NCI-H748 (cell line): ENCODE measurements at regions not wholly inside any gene's neighbourhood (a gene's known extent, or its start where the extent isn't known, plus 50 kb on each side); places are given as distances from the start of the nearest gene placed in this dataset.

Source experiments
- DNase-seq: peaks from one replicate; lab custom pipeline; 2025; ENCODE audit not compliant: unreplicated experiment; lab: John Stamatoyannopoulos, UW

DNA sequence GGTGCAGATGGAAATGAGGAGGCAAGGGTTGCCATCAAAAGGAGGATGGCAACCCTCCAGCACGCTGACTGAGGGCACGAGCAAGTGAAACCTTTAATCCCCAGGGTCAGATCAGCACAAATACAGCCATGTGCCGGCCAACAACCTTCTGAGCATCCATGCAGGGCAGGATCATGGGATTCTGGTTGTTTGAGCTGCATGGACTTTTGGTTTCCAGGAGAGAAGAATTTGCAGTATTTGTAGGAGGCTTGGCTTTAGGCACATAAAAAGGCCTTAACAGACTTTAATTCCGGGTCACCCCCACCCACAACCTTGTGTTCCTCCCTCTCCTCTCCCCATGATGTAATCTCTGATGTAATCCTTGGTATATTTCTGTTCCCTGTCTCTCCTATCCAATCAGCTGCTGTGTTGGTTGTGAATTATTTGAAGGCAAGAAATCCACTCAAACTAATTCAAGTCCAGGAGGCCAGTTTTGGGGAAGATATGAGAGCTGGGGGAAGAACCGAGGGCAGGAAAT is 254.3 kb downstream of the SHQ1 start:
- no peak for DNase-seq

DNA sequence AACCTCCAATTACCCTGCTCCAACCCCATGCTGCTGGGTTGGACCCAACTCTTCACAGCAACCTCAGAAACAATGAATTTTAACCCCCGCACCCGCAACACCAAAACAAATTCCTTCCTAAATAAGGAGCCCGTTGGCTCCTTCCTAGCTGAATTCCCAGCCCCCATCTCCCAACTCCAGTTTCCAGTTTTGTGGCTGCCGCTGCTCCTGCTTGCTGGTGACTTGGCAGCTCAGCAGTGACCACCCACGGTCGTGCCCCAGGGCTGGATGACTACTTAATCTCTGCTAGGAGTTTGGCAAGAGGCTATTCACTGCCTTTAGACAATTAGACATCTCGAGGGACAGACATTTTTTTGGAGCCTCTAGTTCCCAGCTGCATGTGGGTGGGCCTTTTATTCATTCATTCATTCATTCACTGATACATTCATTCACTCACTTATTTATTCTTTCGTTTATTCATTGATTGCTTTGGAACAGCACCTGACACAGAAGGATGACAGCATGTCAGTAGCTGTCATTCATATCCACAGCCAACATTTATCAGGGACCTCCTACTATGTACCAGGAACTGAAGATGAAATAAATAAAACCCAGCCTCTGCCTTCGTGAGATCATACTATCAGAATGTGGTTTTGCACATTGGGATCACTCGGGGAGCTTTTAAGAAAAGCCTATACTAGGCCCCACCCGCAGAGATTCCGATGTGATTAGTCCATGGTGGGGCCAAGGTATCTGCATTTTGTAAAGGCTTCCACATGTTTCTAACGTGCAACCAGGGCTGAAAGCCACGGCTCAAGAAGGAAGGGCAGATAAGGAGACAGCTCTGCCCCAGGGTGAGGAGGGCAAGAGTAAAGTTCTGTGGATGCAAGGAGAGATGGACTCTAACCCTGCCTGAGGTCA is 256.5 kb downstream of the SHQ1 start:
- no peak for DNase-seq

DNA sequence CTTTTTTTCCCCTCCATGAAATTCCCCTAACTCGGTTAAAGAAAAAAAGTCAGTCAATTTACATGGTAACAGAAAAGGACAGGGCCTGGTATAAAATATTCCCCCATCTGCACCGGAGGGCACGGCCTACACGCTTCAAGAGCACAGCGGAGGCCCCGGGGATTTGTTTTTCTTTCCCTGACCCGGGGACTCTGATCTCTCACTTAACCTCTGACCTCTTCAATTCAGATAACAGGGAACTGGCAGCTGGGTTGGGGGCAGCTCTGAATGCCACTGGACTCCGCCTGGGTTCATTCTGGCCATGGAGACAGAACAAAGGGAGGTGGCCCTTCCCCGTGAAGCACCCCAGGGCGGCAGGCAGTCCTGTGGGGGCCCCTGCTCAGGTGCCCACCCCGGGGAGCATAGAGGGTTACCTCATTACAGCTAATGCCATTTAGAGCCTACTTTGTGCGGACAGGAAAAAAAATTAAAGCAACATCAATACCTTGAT is 257.5 kb downstream of the SHQ1 start:
- no peak for DNase-seq

DNA sequence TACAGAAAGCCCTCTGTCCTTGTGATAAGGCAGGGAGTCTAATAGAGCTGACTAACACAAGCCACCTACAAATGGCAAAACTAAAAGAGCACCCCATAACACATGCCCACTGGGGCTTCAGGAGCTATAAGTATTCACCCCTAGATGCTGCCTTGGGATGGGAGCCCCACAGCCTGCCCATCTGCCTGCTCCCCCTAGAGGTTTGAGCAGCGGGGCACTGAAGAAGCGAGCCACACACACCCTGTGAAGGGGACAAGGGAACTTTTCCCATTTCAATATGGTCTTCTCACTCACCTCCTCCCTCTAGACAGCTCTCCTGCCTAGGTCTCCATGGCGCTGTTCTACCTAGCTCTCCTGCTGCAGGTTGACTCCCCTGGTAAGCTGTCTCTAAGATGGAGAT is 261.0 kb downstream of the SHQ1 start:
- DNase-seq: no peak

DNA sequence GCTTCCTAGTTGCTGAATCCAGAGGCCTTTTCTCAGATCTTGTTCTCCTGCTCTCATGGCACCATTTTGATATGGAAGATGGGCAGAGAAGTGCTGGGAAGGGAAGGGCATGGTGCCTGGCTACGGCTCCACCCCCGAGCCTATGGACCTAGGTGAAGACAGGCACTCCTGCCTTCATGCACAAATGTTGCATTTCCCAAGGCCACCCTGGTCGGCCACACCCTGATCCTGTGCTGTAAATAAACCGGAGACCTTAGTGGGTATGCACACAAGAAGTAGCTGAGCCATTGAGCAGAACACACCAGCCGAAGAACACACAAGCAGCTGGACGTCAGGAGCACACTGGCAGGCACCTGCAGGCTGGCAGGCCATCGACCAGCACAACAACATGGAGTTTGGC is 261.6 kb downstream of the SHQ1 start:
- DNase-seq: no peak

DNA sequence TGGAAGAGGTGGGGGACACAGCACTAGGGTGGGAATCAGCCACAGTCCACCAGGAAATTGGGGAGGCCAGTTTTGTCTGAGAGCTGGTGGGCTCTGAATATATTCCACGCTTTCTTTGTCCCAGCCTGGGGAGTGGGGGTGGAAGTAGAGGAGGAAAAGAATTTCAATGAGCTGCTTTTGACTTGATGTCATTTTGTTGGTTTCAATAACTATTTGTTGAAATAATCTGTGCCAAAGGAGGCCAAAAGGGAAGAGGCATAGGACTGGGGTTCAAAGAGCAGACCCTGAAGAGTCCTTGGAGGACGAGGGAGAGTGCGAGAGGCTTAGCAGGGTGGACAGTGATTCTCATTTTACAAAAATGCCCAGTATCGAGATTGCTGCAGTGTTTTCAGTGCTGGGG is 262.3 kb downstream of the SHQ1 start:
- DNase-seq: no peak

DNA sequence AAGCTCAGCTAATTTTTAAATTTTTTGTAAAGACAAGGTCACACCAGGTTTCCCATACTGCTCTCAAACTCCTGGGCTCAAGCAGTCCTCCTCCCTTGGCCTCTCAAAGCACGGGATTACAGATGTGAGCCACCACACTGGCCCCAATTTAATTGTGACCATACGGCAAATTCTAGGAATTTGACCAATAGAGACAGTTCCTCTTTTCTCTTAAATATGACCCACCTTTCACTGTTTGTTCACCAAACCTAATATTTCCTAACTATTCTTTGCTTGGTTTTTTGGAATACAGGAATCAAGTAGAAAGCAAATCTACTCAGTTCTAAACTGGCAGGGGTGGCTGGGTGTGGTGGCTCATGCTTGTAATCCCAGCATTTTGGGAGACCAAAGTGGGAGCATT is 264.0 kb downstream of the SHQ1 start:
- no peak for DNase-seq

DNA sequence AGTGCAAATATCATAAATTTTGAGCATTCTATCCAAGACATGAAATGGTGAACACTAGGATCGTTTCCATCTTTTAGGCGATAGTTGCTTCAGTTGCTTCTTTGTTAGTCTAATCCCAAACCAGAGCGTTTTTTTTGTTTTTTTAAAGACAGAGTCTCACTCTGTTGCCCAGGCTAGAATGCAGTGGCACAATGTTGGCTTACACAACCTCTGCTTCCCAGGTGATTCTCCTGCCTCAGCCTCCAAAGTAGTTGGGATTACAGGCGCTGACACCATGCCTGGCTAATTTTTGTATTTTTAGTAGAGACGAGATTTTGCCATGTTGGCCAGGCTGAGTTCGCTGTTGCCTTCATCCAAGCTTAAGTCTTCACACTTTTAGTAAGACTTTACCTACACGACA is 265.3 kb downstream of the SHQ1 start:
- DNase-seq: no peak

DNA sequence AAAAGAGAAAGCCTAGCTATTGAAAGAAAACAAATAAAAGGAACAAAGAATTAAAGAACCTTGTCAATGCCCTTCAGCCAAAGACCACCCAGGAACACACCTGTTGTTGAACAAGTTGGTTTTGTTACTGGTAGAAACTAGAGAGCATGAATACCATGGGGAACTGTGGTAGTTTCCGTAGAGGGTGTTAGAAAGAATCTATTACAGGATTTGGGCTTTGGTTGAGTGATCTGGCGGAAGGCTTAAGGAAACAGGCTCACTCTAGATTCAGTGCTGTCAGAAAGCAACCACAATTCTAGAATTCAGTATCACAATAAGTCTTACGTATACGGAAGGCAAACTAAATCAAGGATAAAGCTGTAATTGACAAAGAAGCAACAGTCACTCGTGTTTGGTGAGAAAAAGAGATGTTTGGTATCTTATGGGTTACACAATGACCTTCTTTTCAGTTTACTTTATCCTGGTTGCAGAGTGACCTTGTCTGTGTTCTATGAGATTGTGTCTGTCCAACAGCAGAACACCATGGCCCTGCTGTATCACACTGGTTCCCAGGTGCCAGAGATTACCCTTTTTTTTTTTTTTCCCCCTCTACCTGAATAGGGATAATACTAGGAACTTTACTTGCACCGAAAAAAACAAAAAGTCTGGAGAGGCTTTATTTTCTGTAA is 265.9 kb downstream of the SHQ1 start:
- peak; percentile 12 for DNase-seq

DNA sequence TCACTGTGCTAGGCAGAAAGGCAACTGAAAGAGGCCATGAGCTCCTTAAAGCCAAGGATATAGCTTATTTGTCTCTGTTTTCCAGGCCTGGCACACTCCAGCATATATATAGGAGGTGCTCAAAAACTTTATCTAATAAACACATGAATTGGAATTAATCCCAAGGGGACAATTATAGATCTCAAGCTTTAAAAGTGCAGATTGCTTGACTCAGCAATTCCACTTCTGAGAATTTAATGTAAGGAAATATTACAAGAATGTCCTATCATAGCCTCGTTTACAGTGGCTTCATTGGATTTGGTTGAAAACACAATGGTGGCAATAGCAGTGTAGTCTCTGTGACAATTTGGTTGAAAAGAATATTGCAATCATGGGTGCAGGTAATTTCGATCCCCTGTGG is 267.3 kb downstream of the SHQ1 start:
- no peak for DNase-seq

DNA sequence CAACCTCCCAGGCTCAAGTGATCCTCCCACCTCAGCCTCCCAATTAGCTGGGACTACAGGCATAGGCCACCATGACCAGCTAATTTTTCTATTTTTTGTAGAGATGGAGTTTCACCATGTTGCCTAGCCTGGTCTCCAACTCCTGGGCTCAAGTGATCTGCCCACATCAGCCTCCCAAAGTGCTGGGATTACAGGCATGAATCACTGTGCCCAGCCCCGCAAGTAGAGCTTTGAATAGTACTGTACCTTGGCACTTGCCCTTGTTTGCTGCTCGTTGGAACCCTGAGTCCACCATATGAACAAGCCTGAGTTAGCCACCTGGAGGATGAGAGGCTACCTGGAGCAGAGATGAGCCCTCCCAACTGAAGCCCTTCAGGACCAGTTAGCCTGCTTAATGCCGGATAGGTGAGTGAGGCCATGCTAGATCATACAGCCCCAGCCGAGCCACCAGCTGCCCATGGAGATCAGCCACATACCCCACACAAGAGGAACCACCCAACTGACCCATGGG is 267.9 kb downstream of the SHQ1 start:
- no peak for DNase-seq

DNA sequence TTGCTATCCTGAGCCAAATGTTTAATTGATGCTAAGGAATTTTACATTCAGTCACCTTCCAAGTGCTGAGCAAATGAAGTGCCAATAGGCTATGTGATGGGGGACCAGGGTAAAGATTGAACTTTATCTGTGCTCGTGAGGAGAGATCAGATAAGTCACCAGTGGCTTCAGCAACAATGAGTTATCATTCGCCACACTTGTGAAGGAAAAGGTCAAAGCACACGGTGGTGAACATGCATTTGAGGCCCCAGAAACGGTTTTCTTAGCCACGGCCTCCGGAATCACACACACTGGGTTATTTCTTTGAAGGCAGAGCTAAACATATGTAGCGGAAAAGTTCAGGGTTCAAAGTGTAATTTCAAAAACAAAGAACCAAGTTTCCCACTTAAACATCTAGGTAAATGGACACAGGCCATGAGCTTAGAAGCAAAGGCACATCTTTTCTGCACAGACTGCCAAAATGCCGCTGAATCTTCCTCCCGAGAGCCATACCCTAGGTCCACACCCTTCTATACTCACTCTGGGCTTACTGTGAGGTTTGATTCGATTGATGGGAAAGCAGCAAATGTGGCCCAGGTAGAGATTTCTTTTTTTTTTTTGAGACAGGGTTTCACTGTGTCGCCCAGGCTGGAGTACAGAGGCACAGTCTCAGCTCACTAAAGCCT is 268.5 kb downstream of the SHQ1 start:
- no peak for DNase-seq

DNA sequence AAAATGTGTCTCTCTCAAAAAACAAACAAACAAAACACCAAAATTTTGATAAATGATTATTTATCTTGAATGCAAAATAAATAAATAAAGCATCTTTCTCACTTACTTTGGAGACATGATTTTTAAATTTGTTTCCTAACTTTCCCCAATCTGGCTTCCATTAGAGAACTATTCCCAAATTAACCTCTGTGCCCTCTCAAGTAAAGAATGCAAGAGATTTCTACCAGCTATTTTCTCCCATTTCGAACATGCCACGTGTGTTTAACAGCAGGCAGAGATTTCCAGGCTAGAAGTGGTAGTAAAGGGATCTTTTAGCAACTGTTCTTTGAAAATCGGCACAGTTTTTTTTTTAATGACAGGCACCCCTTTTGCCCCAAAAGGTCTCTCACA is 269.1 kb downstream of the SHQ1 start:
- no peak for DNase-seq

DNA sequence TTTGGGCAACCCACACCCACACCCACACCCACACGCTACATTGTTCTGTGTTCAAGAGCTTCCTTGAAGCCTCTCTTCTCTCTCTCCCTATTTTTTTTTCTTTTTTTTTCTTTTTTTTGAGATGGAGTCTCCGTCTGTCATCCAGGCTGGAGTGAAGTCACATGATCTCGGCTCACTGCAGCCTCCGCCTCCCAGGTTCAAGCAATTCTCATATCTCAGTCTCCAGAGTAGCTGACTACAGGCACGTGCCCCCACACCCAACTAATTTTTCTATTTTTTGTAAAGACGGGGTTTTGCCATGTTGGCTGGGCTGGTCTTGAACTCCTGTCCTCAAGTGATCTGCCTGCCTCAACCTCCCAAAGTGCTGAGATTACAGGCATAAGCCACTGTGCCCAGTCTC is 271.1 kb downstream of the SHQ1 start:
- DNase-seq: no peak

DNA sequence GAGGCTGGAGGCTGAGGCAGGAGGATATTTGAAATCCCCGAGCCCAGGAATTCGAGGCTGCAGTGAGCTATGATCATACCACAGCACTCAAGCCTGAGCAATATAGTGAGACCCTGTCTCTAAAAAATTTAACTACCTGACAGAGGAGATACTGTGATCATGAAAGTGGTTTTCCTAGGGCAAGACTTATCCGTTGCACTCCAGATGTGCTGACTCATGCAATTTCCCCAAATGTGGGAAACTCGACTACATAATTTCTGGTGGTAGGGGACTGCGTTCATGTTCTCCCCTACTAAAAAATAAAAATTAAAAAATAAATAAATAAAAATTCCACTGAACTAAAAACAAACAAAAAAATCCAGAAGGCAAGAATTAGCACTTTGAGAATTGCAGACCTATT is 271.7 kb downstream of the SHQ1 start:
- no peak for DNase-seq

DNA sequence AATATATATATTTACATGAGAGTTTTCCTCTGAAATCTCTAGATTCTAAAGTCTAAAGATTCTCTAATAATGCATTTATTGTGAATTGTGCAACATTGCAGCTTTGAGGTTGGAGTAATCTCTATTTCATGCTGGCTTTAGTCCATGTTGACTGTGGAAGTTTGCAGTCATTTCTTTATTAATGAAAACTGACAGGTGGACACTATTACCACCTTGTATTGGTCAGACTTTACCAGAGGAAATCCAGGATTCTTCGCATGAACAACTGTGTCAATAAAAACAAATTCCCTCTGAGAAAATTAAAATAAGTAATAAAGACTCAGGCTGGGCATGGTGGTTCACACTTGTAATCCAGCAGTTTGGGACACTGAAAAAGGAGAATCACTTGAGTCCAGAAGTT is 274.1 kb downstream of the SHQ1 start:
- DNase-seq: no peak

DNA sequence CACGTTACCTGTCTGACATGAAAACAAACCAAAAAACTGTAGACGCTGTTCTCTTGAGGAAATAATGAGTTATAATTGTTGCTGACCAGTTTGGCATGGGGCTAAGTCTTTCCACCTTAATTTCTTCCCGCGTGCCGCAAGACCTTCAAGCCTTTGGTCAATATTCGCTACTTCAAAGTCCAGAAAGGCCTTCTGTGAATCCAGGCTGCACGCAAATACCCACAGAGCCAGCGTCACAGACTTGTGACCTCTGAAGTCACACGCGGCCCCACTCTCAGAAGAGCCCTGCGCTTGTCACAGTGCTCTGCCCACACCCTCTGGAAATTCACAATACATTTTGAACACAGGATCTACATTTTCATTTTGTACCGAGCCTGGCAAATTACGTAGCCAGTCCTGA is 275.2 kb downstream of the SHQ1 start:
- no peak for DNase-seq

DNA sequence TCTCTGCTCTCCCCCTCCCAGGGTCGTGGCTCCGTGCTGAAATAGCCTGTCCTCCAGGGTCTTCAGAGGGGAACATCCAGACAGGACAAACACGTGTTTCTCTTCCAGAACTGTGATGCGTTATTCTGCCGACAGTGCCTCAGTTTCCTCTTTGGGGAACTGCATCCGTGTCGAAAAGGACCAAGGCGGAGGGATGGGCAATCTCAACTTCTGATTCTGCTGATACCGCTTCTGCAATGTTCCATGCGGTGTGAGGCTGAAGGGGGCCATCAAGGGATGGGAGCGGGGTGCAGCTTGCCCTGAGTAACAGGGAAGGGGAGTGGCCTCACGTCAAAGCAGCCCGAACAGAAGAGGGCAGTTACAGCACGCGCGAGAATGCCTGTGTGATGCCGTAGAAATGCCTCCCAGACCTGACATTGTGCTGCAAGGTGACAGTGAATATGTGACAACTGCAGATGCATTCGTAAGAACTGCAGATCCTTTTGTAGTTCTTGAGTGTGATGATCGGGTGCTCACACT is 275.7 kb downstream of the SHQ1 start:
- DNase-seq: no peak

DNA sequence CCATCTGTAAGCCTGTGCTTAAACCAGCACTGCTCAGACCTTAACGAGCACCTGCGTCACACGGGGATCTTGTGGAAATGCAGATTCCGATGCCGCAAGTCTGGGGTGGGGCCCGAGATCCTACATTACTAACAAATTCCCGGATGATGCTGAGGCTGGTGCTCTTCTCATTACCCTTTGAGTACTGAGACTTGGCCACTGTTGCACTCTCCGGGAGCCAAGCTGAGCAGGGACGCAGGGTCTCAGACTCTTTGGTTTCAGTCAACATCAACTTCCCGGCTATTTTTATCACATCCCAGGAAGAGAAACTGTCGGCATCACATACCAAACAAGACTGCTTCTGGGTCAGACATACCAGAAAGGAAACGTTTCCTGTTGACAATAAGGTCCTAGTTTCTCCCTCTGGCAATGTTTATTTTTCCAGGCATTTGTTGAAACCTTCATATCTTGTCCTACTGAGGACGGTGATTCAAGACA is 276.6 kb downstream of the SHQ1 start:
- DNase-seq: no peak

DNA sequence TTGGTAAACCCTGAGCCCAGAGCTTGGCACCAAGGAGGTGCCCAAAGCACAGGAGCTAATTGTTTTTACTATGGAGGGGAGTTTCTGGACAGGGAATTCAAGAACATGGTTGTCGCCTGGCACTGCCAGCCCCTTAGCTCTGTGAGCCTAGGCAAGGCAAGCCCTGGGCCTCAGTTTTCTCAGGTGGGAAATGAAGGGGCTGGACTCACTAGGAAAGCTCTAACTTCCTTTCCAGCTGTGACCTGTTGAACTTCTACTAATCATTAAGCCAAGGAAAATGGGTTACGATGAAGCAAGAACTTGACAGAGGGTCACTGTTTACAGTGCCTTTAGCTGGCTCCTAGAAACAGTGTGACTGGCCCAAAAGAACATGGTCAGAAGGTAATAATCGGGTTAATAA is 277.2 kb downstream of the SHQ1 start:
- no peak for DNase-seq

DNA sequence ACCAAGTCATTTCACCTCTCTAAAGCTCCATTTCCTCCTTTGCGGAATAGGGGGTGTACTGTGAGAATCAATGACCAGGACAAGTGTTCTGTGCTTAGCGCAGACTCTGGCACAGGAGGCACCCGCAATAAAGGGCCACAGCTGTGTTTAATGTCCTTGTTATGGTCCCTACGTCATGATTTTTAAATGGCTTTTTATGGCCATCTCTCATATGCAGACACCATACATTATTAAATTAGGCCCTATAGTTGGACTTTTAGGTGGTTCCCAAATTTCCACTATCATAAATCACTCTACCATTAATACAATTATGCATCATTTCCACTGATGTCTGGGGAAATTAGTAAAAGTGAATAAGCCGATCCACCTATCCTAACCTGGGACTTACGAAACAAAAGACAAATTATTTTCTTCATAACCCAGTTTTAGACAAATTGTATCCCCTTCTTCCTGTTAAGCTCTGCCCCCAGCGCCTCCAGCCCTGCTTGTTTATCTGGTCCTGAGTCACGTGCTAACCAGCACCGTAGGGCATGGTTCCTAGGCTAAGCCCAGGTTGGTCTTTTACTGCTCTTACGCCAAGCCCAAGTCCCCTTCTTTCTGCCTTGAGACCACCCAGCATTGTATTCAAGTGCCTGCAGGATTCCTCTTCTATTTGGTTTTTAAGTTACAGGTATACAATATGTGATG is 278.3 kb downstream of the SHQ1 start:
- no peak for DNase-seq
